HepG2 (cell line): ENCODE measurements at regions not wholly inside any gene's neighbourhood (a gene's known extent, or its start where the extent isn't known, plus 50 kb on each side); places are given as distances from the start of the nearest gene placed in this dataset.

ENCODE experiments used
- ATAC-seq: fragments of 200-7000 bp; cut with Tn5 transposase; 3 replicates; pipeline ENCODE4 v1.9.1; 2020; ENCODE audit warnings: mild to moderate bottlenecking, moderate library complexity
- BruUV-seq: library from RNA; stranded (reverse); fragments of 400-500 nt; replicated peaks from 2 replicates; lab custom pipeline; 2021; lab: Mats Ljungman, UMichigan
- CTCF ChIA-PET: fragments of 300-600 bp; formaldehyde crosslinking; extraction: SDS; loops from one replicate; lab custom pipeline; 2021; ENCODE audit warnings: low total read pairs, inconsistent platforms, low intra/inter-chr PET ratio; lab: Yijun Ruan, JAX
- POLR2A ChIA-PET: fragments of 350-600 bp; sonication (Branson Sonifier 250); formaldehyde crosslinking; loops from one replicate; lab custom pipeline; 2020; ENCODE audit warnings: antibody characterized with exemption, inconsistent platforms; lab: Yijun Ruan, JAX
- DNase-seq: peaks from one replicate; pipeline ENCODE4 v3.0.0-alpha.2; 2015; ENCODE audit warnings: low spot score
- FAIRE-seq: peaks from 3 replicates; lab custom pipeline; 2011; peaks lifted over from hg19 to GRCh38; lab: Jason Lieb, UNC
- H2AFZ ChIP-seq: one replicate; pipeline ENCODE4 v1.6.1; 2011; ENCODE audit warnings: low read length, inconsistent platforms
- H3K27ac ChIP-seq: fragments of 300-600 bp; 3 replicates; pipeline ENCODE4 v1.8.0; 2011; ENCODE audit warnings: mixed run types, mild to moderate bottlenecking, mixed read lengths, low read length, inconsistent platforms; ENCODE audit not compliant: insufficient read depth; ENCODE audit errors: extremely low read length
- H3K27me3 ChIP-seq, 2 experiments: fragments of 200-600 bp in 1 of 2; 2 replicates in 1 of 2; 3 replicates in 1 of 2; pipeline versions ENCODE4 v1.6.0 to v1.8.0; 2011; ENCODE audit warnings: low read length in 2 of 2, mild to moderate bottlenecking in 2 of 2, moderate library complexity in 2 of 2, inconsistent platforms in 1 of 2; ENCODE audit not compliant: insufficient read depth in 2 of 2, control insufficient read depth in 1 of 2
- H3K36me3 ChIP-seq, 2 experiments: fragments of 200-600 bp in 1 of 2; replicated peaks in 1 of 2; 2 replicates in 1 of 2; 3 replicates in 1 of 2; pipeline versions ENCODE4 v1.5.1 to v1.8.0; 2011; ENCODE audit warnings: low read length in 2 of 2, inconsistent platforms in 1 of 2; ENCODE audit not compliant: insufficient read depth in 2 of 2, control insufficient read depth in 1 of 2
- H3K4me1 ChIP-seq: 2 replicates; pipeline ENCODE4 v1.5.1; 2012; ENCODE audit warnings: low read length, inconsistent platforms; ENCODE audit not compliant: insufficient read depth
- H3K4me2 ChIP-seq: 2 replicates; pipeline ENCODE4 v1.6.0; 2011; ENCODE audit warnings: low read depth, low read length, inconsistent platforms
- H3K4me3 ChIP-seq, 3 experiments: fragments of 200-600 bp in 1 of 3; sonication (generic), shearing (Covaris generic) in 1 of 3; replicated peaks in 1 of 3; 2 replicates each; pipeline ENCODE4 v1.5.1; 2011 to 2016; ENCODE audit warnings: low read length in 3 of 3, inconsistent platforms in 2 of 3, low read depth in 2 of 3, mild to moderate bottlenecking in 2 of 3, control low read depth in 1 of 3, mixed read lengths in 1 of 3; ENCODE audit not compliant: insufficient read depth in 1 of 3
- H3K79me2 ChIP-seq: one replicate; pipeline ENCODE4 v1.6.1; 2011; ENCODE audit warnings: low read length, inconsistent platforms; ENCODE audit not compliant: insufficient read depth
- H3K9ac ChIP-seq: 2 replicates; pipeline ENCODE4 v1.6.0; 2011; ENCODE audit warnings: mild to moderate bottlenecking, low read depth, low read length, inconsistent platforms; ENCODE audit not compliant: insufficient read depth
- H3K9me3 ChIP-seq: 2 replicates; pipeline ENCODE4 v1.5.1; 2012; ENCODE audit warnings: mild to moderate bottlenecking, low read length
- H4K20me1 ChIP-seq: 2 replicates; pipeline ENCODE4 v1.6.0; 2011; ENCODE audit warnings: inconsistent platforms, mild to moderate bottlenecking, low read length, moderate library complexity; ENCODE audit not compliant: insufficient read depth
- GMEB2 ChIP-seq: IDR thresholded peaks from 2 replicates; pipeline ENCODE4 v1.6.1; 2016; ENCODE audit warnings: missing biosample characterization, missing genetic modification reagents, low read depth
- KLF6 ChIP-seq: IDR thresholded peaks from 2 replicates; pipeline ENCODE4 v1.8.0; 2016; ENCODE audit warnings: missing biosample characterization, missing genetic modification reagents
- MIER2 ChIP-seq: IDR thresholded peaks from 2 replicates; pipeline ENCODE4 v1.6.1; 2016; ENCODE audit warnings: missing biosample characterization, missing genetic modification reagents
- MXD1 ChIP-seq: sonication (generic); formaldehyde crosslinking; IDR thresholded peaks from 2 replicates; pipeline ENCODE4 v1.4.0; 2020; ENCODE audit warnings: mild to moderate bottlenecking, missing genetic modification reagents
- PCBP1 ChIP-seq: fragments of 200-400 bp; formaldehyde crosslinking; IDR thresholded peaks from 2 replicates; pipeline ENCODE4 v1.6.1; 2017; ENCODE audit warnings: mild to moderate bottlenecking, low read depth, low read length, borderline replicate concordance
- SKI ChIP-seq: fragments of 450-650 bp; IDR thresholded peaks from one replicate; pipeline ENCODE4 v1.6.1; 2018; ENCODE audit warnings: mild to moderate bottlenecking; ENCODE audit not compliant: partially characterized antibody
- SMARCC2 ChIP-seq: fragments of 450-650 bp; IDR thresholded peaks from 2 replicates; pipeline ENCODE4 v1.6.1; 2017; ENCODE audit warnings: antibody characterized with exemption, mild to moderate bottlenecking
- SRSF9 ChIP-seq: fragments of 200-400 bp; formaldehyde crosslinking; IDR thresholded peaks from 2 replicates; pipeline ENCODE4 v1.6.1; 2018; ENCODE audit warnings: borderline replicate concordance, mild to moderate bottlenecking, low read depth, low read length; ENCODE audit not compliant: insufficient read depth, poor library complexity, severe bottlenecking
- TFAP4 ChIP-seq: sonication (generic); IDR thresholded peaks from 2 replicates; pipeline ENCODE4 v1.6.1; 2016; ENCODE audit warnings: low read depth, borderline replicate concordance
- ZBTB1 ChIP-seq: sonication (generic); formaldehyde crosslinking; IDR thresholded peaks from 2 replicates; pipeline ENCODE4 v1.4.0; 2020; ENCODE audit warnings: missing genetic modification reagents, borderline replicate concordance
- ZBTB7B ChIP-seq: sonication (generic); formaldehyde crosslinking; IDR thresholded peaks from 2 replicates; pipeline ENCODE4 v1.4.0; 2020; ENCODE audit warnings: missing genetic modification reagents
- ZFP91 ChIP-seq: sonication (generic); formaldehyde crosslinking; IDR thresholded peaks from 2 replicates; pipeline ENCODE4 v1.9.0; 2022; ENCODE audit warnings: missing genetic modification reagents, mild to moderate bottlenecking, borderline replicate concordance
- ZNF33B ChIP-seq: sonication (generic); formaldehyde crosslinking; IDR thresholded peaks from 2 replicates; pipeline ENCODE4 v1.5.1; 2020; ENCODE audit warnings: mild to moderate bottlenecking, missing genetic modification reagents
- ZNF710 ChIP-seq: sonication (generic); formaldehyde crosslinking; IDR thresholded peaks from 2 replicates; pipeline ENCODE4 v1.5.0; 2020; ENCODE audit warnings: mild to moderate bottlenecking, missing genetic modification reagents, borderline replicate concordance
- ZNF75D ChIP-seq: sonication (generic); formaldehyde crosslinking; IDR thresholded peaks from 2 replicates; pipeline ENCODE4 v1.8.1; 2023; ENCODE audit warnings: missing genetic modification reagents, mild to moderate bottlenecking, borderline replicate concordance
- ZNF775 ChIP-seq: sonication (generic); formaldehyde crosslinking; IDR thresholded peaks from 2 replicates; pipeline ENCODE4 v1.4.0; 2020; ENCODE audit warnings: missing genetic modification reagents, mild to moderate bottlenecking, moderate library complexity, borderline replicate concordance
- WGBS: methylation state at CpG from one replicate; pipeline ENCODE4 v1.1.6; 2017; ENCODE audit warnings: low lambda C conversion rate; 5-methylcytosine and 5-hydroxymethylcytosine counted together
- in situ Hi-C: cut with HindIII; loops from 2 replicates; pipeline ENCODE4 v1.10.0; 2017; ENCODE audit warnings: low pct_unique_long_range_greater_than_20kb; ENCODE audit not compliant: extremely low pct_ligation_motif_present
- intact Hi-C: fragments of 100-400 bp; cut with micrococcal nuclease; formaldehyde crosslinking; loops from one replicate; pipeline ENCODE4 v1.10.0; 2022; ENCODE audit not compliant: unreplicated experiment

GRCh38 chr12:126903027-126903876 is 1363.7 kb upstream of the TMEM132C start (continued):
- TF ChIP-seq ZFP91 (CRISPR knock-in tag), result no peak
- no peak for TF ChIP-seq MXD1
- no peak for TF ChIP-seq ZNF775 (CRISPR knock-in tag)
- TF ChIP-seq SRSF9, result no peak
- TF ChIP-seq PCBP1, result no peak

- H3K36me3 ChIP-seq, result no peaks in the 10 kb centered on the region
- H3K27ac ChIP-seq, result no peak overlapping the region
- WGBS, result 87% methylated on average over 2 of the region's 2 CpGs
- H3K4me3 ChIP-seq, result no peak overlapping the region
- H4K20me1 ChIP-seq, result no peaks in the 10 kb centered on the region
- no TSS peak for BruUV-seq
- no peak for DNase-seq
- H3K27me3 ChIP-seq, result no peaks in the 10 kb centered on the region
- no peaks in the 10 kb centered on the region for H3K79me2 ChIP-seq
- peaks cover 79% of the 10 kb centered on the region for H3K9me3 ChIP-seq
- intact Hi-C loops (no loop called here), in situ Hi-C loops (no loop called here)
- ATAC-seq, result no peak
- CTCF ChIA-PET, result no interaction called here
- POLR2A ChIA-PET, result no interaction called here
- FAIRE-seq, result no peak
- no peak overlapping the region for H3K9ac ChIP-seq
- H2AFZ ChIP-seq, result no peak overlapping the region
- H3K4me1 ChIP-seq, result no peaks in the 10 kb centered on the region
- H3K4me2 ChIP-seq, result no peak overlapping the region
- no peak for TF ChIP-seq ZNF710
- no peak for TF ChIP-seq ZBTB7B
- TF ChIP-seq SMARCC2, result no peak
- no peak for TF ChIP-seq KLF6 (CRISPR knock-in tag)
- no peak for TF ChIP-seq ZBTB1 (CRISPR knock-in tag)
- no peak for TF ChIP-seq ZNF33B
- no peak for TF ChIP-seq GMEB2 (CRISPR knock-in tag)
- no peak for TF ChIP-seq MIER2 (CRISPR knock-in tag)
- no peak for TF ChIP-seq ZNF75D (CRISPR knock-in tag)
- no peak for TF ChIP-seq TFAP4
- no peak for TF ChIP-seq SKI
These were observed 1361.2 kb upstream of the TMEM132C start for GRCh38 chr12:126905752-126906151.
